Panc1 (cell line): ENCODE measurements at regions not wholly inside any gene's neighbourhood (a gene's known extent, or its start where the extent isn't known, plus 50 kb on each side); places are given as distances from the start of the nearest gene placed in this dataset.

ENCODE experiments used
- ATAC-seq: fragments of 200-7000 bp; cut with Tn5 transposase; 2 replicates; pipeline ENCODE4 v1.9.1; 2020; ENCODE audit warnings: mild to moderate bottlenecking, moderate library complexity
- BruUV-seq: library from RNA; stranded (reverse); fragments of 400-500 nt; replicated peaks from 2 replicates; lab custom pipeline; 2021; lab: Mats Ljungman, UMichigan
- CTCF ChIA-PET: fragments of 300-600 bp; sonication (Branson Sonifier 250); formaldehyde crosslinking; loops from one replicate; lab custom pipeline; 2022; ENCODE audit warnings: antibody characterized with exemption; lab: Charles Lee
- POLR2A ChIA-PET: fragments of 300-600 bp; sonication (Branson Sonifier 250); formaldehyde crosslinking; loops from one replicate; lab custom pipeline; 2022; ENCODE audit warnings: antibody characterized with exemption; lab: Charles Lee
- DNase-seq: peaks from one replicate; pipeline ENCODE4 v3.0.0-alpha.2; 2010; ENCODE audit warnings: low read depth, low spot score
- H3K27ac ChIP-seq: 2 replicates; pipeline ENCODE4 v1.5.1; 2011; ENCODE audit warnings: mild to moderate bottlenecking, low read length, inconsistent platforms
- H3K27me3 ChIP-seq: fragments of 200-500 bp; sonication (Bioruptor generic); 2 replicates; pipeline ENCODE4 v1.6.0; 2014; ENCODE audit warnings: low read length, inconsistent platforms; ENCODE audit not compliant: control insufficient read depth, insufficient read depth
- H3K36me3 ChIP-seq: fragments of 200-500 bp; sonication (Bioruptor generic); 2 replicates; pipeline ENCODE4 v1.5.1; 2014; ENCODE audit warnings: inconsistent platforms, mild to moderate bottlenecking, low read length, moderate library complexity; ENCODE audit not compliant: control insufficient read depth, insufficient read depth
- H3K4me1 ChIP-seq: 2 replicates; pipeline ENCODE4 v1.5.1; 2011; ENCODE audit warnings: inconsistent platforms, mild to moderate bottlenecking, low read length, moderate library complexity; ENCODE audit not compliant: control insufficient read depth, insufficient read depth
- H3K4me3 ChIP-seq, 2 experiments: 2 replicates each; pipeline ENCODE4 v1.5.1; 2011 to 2012; ENCODE audit warnings: low read depth in 2 of 2, low read length in 2 of 2, mild to moderate bottlenecking in 2 of 2, inconsistent platforms in 1 of 2, moderate library complexity in 1 of 2
- H3K9me3 ChIP-seq: fragments of 200-500 bp; sonication (Bioruptor generic); 2 replicates; pipeline ENCODE4 v1.5.1; 2014; ENCODE audit warnings: low read depth, mild to moderate bottlenecking, inconsistent platforms, low read length, moderate library complexity; ENCODE audit not compliant: control insufficient read depth, insufficient read depth
- CTCF ChIP-seq: fragments of 450-650 bp; IDR thresholded peaks from 2 replicates; pipeline ENCODE4 v1.5.1; 2017; ENCODE audit warnings: mild to moderate bottlenecking
- POLR2AphosphoS5 ChIP-seq: IDR thresholded peaks from 2 replicates; pipeline ENCODE4 v1.6.1; 2012; ENCODE audit warnings: mild to moderate bottlenecking, low read depth, low read length, moderate library complexity
- REST ChIP-seq, 2 experiments: IDR thresholded peaks; 2 replicates each; pipeline ENCODE4 v1.6.1; 2011 to 2012; ENCODE audit warnings: low read depth in 2 of 2, control low read depth in 1 of 2, low read length in 1 of 2, mild to moderate bottlenecking in 1 of 2, moderate library complexity in 1 of 2; ENCODE audit not compliant: insufficient read depth in 1 of 2
- SIN3A ChIP-seq: IDR thresholded peaks from 2 replicates; pipeline ENCODE4 v1.6.1; 2012; ENCODE audit warnings: low read depth, mild to moderate bottlenecking, low read length, moderate library complexity, borderline replicate concordance; ENCODE audit not compliant: insufficient read depth
- TCF7L2 ChIP-seq: IDR thresholded peaks from 2 replicates; pipeline ENCODE4 v1.6.1; 2011; ENCODE audit warnings: mild to moderate bottlenecking, low read depth, low read length, inconsistent platforms
- in situ Hi-C: cut with HindIII; loops from 2 replicates; pipeline ENCODE4 v1.10.0; 2016; ENCODE audit warnings: low sequenced_read_pairs, low pct_unique_long_range_greater_than_20kb
- intact Hi-C: fragments of 100-400 bp; cut with micrococcal nuclease; formaldehyde crosslinking; loops from one replicate; pipeline ENCODE4 v1.10.0; 2022; ENCODE audit not compliant: unreplicated experiment

GRCh38 chr19:27828829-27829228, 1384.1 kb downstream of the UQCRFS1 start:
- DNase-seq (no peak), ATAC-seq (no peak)
- no peaks in the 10 kb centered on the region for H3K36me3 ChIP-seq
- ChIA-PET POLR2A (no interaction called here), CTCF (no interaction called here)
- H3K27me3 ChIP-seq, result no peaks in the 10 kb centered on the region
- H3K9me3 ChIP-seq, result no peaks in the 10 kb centered on the region
- H3K4me3 ChIP-seq, result no peak overlapping the region
- in situ Hi-C loops (no loop called here), intact Hi-C loops (no loop called here)
- TF ChIP-seq SIN3A (no peak), POLR2AphosphoS5 (no peak), REST (IDR thresholded peaks at IDR 0.05; ENCODE audit: insufficient read depth in 1 of 2, low read depth in 2 of 2, low read length in 1 of 2) (no peak), CTCF (no peak), TCF7L2 (no peak)
- no peaks in the 10 kb centered on the region for H3K4me1 ChIP-seq
- no peak overlapping the region for H3K27ac ChIP-seq
- BruUV-seq, result no TSS peak

GRCh38 chr19:27824108-27824507, 1388.8 kb downstream of the UQCRFS1 start:
- H3K36me3 ChIP-seq, result no peaks in the 10 kb centered on the region
- ChIA-PET CTCF (no interaction called here), POLR2A (no interaction called here)
- no peak overlapping the region for H3K27ac ChIP-seq
- H3K4me3 ChIP-seq, result no peak overlapping the region
- H3K27me3 ChIP-seq, result no peaks in the 10 kb centered on the region
- in situ Hi-C loops, result no loop called here
- no TSS peak for BruUV-seq
- H3K4me1 ChIP-seq, result no peaks in the 10 kb centered on the region
- no peak for DNase-seq
- intact Hi-C loops, result no loop called here
- ATAC-seq, result no peak
- no peaks in the 10 kb centered on the region for H3K9me3 ChIP-seq
- TF ChIP-seq POLR2AphosphoS5 (no peak), TCF7L2 (no peak)

GRCh38 chr19:27822336-27822735, 1390.6 kb downstream of the UQCRFS1 start:
- ATAC-seq (no peak), DNase-seq (no peak)
- Histone ChIP-seq H3K36me3 (no peaks in the 10 kb centered on the region), H3K27me3 (no peaks in the 10 kb centered on the region), H3K9me3 (no peaks in the 10 kb centered on the region), H3K4me1 (no peaks in the 10 kb centered on the region), H3K27ac (no peak overlapping the region), H3K4me3 (no peak overlapping the region)
- in situ Hi-C loops (no loop called here), intact Hi-C loops (no loop called here)
- TF ChIP-seq POLR2AphosphoS5 (no peak), SIN3A (no peak), TCF7L2 (no peak), REST (IDR thresholded peaks at IDR 0.05; ENCODE audit: insufficient read depth in 1 of 2, low read depth in 2 of 2, low read length in 1 of 2) (no peak), CTCF (no peak)
- ChIA-PET POLR2A (no interaction called here), CTCF (no interaction called here)
- BruUV-seq, result no TSS peak
